GM12891 (cell line): ENCODE measurements at regions not wholly inside any gene's neighbourhood (a gene's known extent, or its start where the extent isn't known, plus 50 kb on each side); places are given as distances from the start of the nearest gene placed in this dataset.

ENCODE experiments used
- DNase-seq: peaks from one replicate; pipeline ENCODE4 v3.0.0; 2011; ENCODE audit warnings: low spot score; ENCODE audit not compliant: insufficient read length
- FAIRE-seq: peaks from 2 replicates; lab custom pipeline; 2011; peaks lifted over from hg19 to GRCh38; lab: Jason Lieb, UNC
- PAX5 ChIP-seq: IDR thresholded peaks from 2 replicates; pipeline ENCODE4 v1.6.1; 2011; ENCODE audit warnings: low read length, moderate library complexity, mild to moderate bottlenecking; ENCODE audit not compliant: insufficient read depth, severe bottlenecking
- POLR2A ChIP-seq: IDR thresholded peaks from 2 replicates; pipeline ENCODE4 v1.6.1; 2011; ENCODE audit warnings: low read depth, low read length, control low read depth
- POLR2AphosphoS5 ChIP-seq: IDR thresholded peaks from 2 replicates; pipeline ENCODE4 v1.6.1; 2011; ENCODE audit warnings: low read depth, low read length, control low read depth
- POU2F2 ChIP-seq: IDR thresholded peaks from 2 replicates; pipeline ENCODE4 v1.6.1; 2011; ENCODE audit warnings: low read depth, mild to moderate bottlenecking, control low read depth, low read length, moderate library complexity
- SPI1 ChIP-seq: IDR thresholded peaks from 2 replicates; pipeline ENCODE4 v1.6.1; 2011; ENCODE audit warnings: low read depth, low read length, control low read depth
- TAF1 ChIP-seq: IDR thresholded peaks from 2 replicates; pipeline ENCODE4 v1.6.1; 2011; ENCODE audit warnings: low read depth, low read length, control low read depth

- TF ChIP-seq POLR2AphosphoS5 (no peak), SPI1 (no peak), PAX5 (no peak), TAF1 (no peak), POLR2A (no peak), POU2F2 (no peak)
- no peak for FAIRE-seq
- no peak for DNase-seq
Measured at GRCh38 chr1:59079434-59080140, 217.3 kb upstream of the FGGY start.

- no peak for DNase-seq
- no peak for TF ChIP-seq POU2F2
- no peak for TF ChIP-seq TAF1
- TF ChIP-seq SPI1, result no peak
- no peak for TF ChIP-seq POLR2AphosphoS5
- TF ChIP-seq PAX5, result no peak
- FAIRE-seq, result no peak
Measured at GRCh38 chr1:59081181-59081580, 215.7 kb upstream of the FGGY start.

- no peak for FAIRE-seq
Measured at GRCh38 chr1:59081795-59082194, 215.1 kb upstream of the FGGY start.

DNA sequence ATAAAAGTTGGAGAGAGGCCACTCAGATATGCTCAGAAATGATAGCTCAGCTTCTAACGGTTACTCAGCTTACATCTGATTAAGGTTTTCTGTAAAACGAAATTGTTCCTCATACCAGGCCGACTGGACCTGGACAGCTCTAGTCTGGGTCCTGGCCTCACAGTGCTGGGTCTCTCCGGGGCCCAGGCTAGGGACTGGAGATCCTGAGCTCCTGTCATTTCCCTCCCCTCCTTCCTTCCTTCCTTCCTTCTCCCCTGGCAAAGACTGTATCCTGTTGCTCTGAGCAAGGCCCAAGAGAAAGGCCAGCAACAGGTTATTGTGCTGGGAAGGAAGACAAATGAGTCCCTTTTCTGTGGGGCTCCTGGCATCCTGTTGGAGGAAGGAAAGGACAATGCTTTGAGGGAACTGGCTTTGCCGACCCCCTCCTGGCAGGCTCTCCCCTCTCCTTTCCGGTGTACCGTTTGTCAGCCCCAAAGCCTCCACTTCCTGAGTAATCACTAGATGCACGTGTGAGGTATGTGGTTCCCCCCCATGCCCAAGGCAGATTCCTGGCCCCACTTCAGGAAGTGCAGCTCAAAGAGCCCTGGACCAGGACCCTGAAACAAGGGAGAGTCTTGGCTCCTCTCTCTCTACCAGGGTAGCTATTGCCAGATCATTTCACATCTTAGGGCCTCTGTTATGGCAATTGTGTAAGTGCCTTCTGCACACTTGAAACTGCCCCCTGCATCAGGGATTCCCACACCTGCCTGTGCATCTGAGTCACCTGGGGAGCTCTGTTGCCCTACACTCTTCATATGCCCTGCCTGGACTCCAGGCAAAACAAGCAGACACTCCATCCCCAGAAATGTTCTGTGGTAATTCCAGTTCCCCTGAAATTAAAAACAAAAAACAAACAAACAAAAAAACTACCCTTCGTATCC is 212.7 kb upstream of the FGGY start:
- DNase-seq, result no peak
- no peak for FAIRE-seq
- no peak for TF ChIP-seq POU2F2
- no peak for TF ChIP-seq PAX5
- no peak for TF ChIP-seq POLR2A
- no peak for TF ChIP-seq POLR2AphosphoS5
- no peak for TF ChIP-seq TAF1
- no peak for TF ChIP-seq SPI1

More at GRCh38 chr1:59081795-59082194, 215.1 kb upstream of the FGGY start:
- no peak for TF ChIP-seq PAX5
- TF ChIP-seq TAF1, result no peak
- no peak for TF ChIP-seq POU2F2
- no peak for DNase-seq

DNA sequence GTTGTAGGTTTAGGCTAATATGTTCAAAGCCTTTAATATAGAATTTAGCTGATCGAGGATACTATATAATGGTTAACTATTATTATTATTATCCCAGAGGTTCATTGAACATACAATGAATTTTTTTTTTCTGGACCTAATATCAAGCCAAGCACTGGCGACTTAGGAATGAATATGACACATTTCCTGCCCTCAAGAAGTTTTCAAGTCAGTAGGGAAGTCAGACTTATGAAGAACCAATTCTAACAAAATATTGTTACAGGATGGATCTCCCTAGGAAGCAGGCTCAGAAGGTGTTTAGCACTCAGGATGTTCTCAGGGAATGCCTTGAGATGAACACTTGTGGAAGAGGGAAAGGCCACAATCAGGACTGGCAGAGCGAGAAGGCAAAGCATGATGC is 211.8 kb upstream of the FGGY start:
- TF ChIP-seq POLR2AphosphoS5 (no peak), POLR2A (no peak), PAX5 (no peak), POU2F2 (no peak), SPI1 (no peak), TAF1 (no peak)
- FAIRE-seq (no peak), DNase-seq (no peak)

- TF ChIP-seq TAF1 (no peak), POLR2A (no peak), POU2F2 (no peak), PAX5 (no peak), SPI1 (no peak), POLR2AphosphoS5 (no peak)
- no peak for FAIRE-seq
- DNase-seq, result no peak
Measured at GRCh38 chr1:59089036-59089798, 207.7 kb upstream of the FGGY start.

DNA sequence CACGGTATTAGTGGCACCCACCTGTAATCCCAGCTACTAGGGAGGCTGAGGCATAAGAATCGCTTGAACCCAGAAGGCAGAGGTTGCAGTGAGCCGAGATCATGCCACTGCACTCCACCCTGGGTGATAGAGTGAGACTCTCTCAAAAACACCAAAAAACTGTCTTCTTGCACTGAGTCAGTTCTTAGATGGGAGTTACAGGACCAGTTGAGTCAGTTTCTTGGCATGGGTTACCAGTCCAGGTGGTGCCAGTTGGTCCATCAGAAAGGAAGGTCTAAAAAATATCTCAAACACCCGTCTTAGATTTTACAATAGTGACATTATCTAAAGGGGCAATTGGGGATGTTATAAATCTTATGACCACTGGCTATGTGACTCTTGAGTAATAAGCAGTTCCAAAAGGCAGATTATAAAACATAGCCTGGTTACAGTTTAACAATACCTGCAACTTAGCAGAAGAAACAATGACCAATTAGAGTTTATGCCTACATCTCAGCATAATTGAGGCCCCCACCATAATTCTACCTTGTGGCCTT is 206.9 kb upstream of the FGGY start:
- TF ChIP-seq SPI1 (no peak), POLR2A (no peak), PAX5 (no peak), TAF1 (no peak), POLR2AphosphoS5 (no peak), POU2F2 (no peak)
- DNase-seq, result no peak

DNA sequence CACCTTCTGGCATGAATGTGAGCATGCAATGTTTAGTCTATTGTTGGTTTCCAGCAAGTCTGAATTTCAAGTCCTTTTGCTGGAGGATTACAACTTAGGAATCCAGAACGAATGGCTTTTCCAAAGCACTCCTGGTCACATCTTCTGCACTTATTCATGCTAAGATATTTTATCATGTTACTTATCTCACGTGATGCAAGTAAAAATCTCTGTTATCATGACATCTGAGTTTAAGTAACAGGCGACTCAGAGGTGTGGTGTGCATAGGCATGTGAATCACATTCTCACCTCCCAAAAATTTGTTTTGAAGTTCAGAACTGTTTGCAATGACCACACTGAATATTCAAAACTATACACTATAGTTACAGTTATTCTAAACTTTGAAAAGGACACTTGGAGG is 204.8 kb upstream of the FGGY start:
- TF ChIP-seq POU2F2 (no peak), TAF1 (no peak), SPI1 (no peak), PAX5 (no peak), POLR2AphosphoS5 (no peak), POLR2A (no peak)
- no peak for DNase-seq
- FAIRE-seq, result no peak

More for the DNA sequence above, 206.9 kb upstream of the FGGY start:
- no peak for FAIRE-seq
